ENCODE measurements at regions not wholly inside any gene's neighbourhood (a gene's known extent, or its start where the extent isn't known, plus 50 kb on each side); places are given as distances from the start of the nearest gene placed in this dataset.
A peak's percentile ranks its signal among the peaks of the same experiment; 100 is the strongest.

DNA sequence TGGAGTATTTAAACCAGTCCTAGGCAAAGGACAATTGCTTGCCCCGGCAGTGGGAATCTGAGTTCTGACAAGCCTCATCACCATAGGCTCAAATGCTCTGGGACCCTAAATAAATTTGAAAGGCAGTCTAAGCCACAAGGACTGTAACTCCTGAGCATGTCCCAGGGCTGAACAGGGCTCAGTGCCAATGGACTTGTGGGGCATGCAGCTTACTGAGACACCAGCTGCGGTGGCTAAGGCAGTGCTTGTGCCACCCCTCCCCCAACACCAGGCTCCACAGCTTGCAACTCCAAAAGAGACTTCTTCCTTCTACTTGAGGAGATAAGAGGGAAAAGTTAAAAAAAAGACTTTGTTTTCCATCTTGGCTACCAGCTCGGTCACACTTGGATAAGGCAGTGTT, 289.7 kb upstream of the DCBLD2 start:
- TF ChIP-seq, protein P1, sequence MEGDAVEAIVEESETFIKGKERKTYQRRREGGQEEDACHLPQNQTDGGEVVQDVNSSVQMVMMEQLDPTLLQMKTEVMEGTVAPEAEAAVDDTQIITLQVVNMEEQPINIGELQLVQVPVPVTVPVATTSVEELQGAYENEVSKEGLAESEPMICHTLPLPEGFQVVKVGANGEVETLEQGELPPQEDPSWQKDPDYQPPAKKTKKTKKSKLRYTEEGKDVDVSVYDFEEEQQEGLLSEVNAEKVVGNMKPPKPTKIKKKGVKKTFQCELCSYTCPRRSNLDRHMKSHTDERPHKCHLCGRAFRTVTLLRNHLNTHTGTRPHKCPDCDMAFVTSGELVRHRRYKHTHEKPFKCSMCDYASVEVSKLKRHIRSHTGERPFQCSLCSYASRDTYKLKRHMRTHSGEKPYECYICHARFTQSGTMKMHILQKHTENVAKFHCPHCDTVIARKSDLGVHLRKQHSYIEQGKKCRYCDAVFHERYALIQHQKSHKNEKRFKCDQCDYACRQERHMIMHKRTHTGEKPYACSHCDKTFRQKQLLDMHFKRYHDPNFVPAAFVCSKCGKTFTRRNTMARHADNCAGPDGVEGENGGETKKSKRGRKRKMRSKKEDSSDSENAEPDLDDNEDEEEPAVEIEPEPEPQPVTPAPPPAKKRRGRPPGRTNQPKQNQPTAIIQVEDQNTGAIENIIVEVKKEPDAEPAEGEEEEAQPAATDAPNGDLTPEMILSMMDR (IDR thresholded peaks at IDR 0.05) = no peak

DNA sequence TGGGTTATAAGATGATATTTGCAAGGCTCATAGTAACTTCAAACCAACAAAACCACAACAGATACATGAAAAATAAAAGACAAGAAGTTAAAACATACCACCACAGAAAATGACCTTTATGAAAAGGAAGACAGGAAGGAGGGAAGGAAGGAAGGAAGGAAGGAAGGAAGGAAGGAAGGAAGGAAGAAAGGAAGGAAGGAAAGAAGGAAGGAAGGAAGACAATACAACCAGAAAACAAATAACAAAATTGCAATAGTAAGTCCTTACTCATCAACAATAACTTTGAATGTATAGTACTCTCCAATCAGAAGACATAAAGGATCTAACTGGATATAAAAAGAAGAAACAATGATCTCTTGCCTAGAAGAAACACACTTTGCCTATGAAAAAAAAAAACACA, 287.4 kb upstream of the DCBLD2 start:
- TF ChIP-seq, protein P1 (IDR thresholded peaks at IDR 0.05) = no peak

DNA sequence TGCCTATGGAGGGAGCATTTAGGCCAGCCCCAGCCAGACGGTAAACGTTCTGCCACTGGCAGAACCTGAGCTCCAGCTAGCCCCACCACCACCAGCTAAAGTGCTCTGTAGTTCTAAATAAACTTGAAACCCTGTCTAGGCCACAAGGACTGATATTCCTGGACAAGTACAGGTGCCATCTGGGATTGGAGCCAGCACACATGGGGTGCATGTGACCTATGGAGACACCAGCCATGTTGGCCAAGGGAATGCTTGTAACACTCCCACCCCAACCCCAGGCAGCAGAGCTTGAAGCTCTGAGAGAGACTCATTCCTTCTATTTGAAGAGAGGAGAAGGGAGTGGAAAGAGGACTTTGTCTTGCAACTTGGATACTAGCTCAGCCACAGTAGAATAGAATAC, 284.5 kb upstream of the DCBLD2 start:
- TF ChIP-seq, protein P1 (IDR thresholded peaks at IDR 0.05) = no peak

DNA sequence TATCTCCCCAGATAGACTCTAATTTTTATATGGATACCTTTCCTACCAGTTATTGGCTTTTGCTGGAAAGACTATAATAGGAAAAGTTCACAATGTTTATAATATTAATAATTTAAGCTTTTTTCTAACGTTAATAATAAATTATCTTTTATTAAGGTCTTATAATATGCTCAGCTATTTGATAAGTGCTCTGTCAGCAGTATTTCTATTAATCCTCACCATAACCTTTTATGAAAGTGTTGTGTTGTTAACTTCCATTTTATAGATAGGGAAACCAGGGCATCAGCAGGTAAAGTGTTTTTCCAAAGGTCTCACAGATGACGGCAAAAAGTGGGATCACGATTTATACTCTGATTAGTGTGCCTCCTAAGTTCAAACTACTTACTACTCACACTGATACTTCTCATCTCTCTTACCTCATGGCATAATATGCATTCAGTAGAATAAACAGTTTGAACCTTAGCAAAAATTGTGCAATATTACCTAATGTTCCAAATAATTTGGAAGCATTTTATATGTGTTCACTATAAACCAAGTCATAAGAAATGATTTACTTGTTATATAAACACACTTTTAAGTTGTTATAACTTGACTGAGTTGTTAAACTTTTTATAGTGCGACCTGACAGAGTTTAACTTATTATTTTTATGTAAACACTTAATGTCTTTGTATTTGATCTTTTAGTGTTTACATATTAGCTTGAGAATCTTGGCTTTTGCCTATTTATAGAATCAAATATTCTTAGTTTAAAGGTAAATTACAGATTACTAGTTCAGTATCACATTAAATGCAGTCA, 274.9 kb upstream of the DCBLD2 start:
- TF ChIP-seq, protein P1 (IDR thresholded peaks at IDR 0.05) = no peak

DNA sequence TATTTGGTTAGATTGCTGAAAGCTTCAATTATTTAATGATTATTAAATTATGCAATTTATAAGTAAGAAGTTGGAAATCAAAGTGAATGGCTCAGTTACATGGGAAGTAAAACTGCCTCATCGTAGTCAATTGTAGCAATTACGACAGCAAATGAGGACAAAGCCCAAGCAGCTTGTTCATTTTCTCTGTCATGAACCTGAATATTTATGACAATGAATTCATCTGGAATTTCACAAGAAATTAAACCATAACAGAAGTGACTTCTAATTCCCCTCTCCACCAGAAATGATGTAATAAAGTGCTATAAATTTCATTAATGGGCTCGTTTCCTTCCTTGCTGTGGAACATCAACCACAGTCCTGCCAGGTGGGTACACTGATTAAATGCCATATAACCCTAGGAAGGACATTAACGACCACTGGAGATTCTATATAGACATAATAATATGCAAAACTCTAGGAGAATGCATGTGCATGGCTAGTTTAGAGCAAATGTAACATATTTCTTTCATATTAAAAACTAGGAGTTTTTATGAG, 273.8 kb upstream of the DCBLD2 start:
- TF ChIP-seq, protein P1 (IDR thresholded peaks at IDR 0.05) = no peak

DNA sequence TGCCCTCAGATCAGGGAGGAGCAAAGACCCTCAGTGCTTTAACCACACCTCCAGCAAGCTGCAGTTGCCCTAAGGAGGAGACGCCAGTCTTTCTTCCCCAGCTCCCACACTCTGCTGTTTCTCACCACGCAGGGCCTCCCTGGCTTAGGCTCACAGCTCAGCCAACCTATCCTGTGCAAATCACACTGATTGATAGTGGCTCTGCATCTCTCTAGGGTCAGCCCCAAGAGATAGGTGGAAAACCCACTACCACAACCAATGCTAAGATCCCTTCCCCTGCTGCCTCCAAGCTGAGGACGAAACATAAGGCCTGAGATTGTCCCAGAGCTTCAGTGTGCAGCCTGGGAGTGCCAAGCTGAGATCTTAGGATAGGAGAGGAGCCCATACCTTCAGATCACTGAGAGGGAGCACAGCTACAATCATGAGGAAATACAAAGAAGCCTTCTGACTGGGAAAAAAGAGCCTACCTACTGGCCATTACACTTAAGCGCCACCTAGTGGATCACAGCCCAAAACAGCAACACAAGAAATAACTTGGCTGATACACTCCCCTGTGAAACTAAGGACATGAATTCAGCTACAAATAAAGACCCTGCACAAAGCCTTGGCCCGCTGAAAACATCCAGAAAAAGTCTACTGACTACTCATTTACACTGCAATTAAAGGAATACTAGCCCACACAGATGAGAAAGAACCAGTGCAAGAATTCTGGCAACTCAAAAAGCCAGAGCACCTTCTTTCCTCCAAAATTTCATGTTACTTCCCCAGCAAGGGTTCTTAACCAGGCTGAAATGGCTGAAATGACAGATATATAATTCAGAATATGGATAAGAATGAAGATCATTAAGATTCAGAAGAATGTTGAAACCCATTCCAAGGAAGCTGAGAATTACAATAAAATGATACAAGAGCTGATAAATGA, 271.5 kb upstream of the DCBLD2 start:
- TF ChIP-seq, protein P1 (IDR thresholded peaks at IDR 0.05) = peak; percentile 76

DNA sequence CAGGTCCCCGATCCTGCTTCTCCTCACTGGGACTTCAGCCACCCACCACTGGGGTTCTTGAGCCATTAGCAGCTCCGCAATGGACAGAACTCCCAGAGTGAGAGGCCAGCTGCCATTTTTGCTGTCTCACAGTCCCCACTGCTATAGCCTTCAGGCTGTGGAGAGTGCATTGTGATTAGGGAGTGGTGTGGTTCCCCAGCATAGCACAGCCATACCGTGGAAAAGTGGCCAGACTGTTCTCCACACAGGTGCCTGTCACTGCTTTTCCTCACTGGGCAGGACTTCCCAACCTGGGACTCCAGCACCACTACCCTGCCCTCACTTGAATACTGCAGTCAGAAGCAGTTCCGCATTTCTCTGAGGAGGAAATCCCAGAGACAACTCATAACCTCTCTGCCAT, 270.3 kb upstream of the DCBLD2 start:
- TF ChIP-seq, protein P1 (IDR thresholded peaks at IDR 0.05) = no peak
